ENCODE measurements at regions not wholly inside any gene's neighbourhood (a gene's known extent, or its start where the extent isn't known, plus 50 kb on each side); places are given as distances from the start of the nearest gene placed in this dataset.
A peak's percentile ranks its signal among the peaks of the same experiment; 100 is the strongest.

DNA sequence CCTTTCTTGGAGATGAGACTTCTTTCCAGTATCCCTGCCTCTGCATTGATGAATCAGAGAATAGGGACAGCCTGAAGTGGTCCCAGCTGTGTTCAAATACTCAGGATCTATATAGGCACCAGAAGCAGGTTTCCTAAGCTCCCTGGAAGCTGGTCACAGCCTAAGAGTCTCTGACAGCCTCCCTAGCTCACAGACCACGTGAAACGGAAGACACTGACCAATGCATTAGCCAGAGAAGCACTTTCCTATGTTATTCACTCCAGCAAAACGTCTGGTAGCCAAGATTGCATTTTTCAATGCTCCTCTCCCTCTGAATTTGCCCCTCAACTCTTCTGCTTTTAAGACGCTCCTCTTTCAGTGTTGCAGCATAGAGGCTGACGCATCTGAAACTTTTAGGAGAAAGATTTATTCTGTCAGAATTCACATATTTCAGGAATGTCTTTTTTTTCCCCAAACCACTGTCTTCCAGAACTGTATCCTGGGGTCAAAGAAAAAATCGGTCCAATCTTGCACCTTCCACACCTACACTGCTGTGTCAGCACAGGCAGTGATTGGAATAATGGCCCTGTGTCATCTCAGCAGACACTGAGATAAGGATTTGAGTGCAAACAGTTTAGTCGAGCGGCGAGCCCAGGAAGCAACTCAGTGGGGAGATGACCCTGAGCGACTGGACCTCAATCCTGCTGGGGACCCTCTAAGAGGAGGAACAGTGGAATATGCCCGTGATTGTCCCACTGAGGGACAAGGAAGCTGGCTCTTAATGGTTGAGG, 109.4 kb downstream of the SMIM20 start:
- Mint-ChIP-seq H3K9me3 (no peaks in the 10 kb centered on the region), H3K27ac (no peak overlapping the region), H3K36me3 (ENCODE audit: insufficient read depth in 2 of 2) (no peaks in the 10 kb centered on the region), H3K4me3 (no peak overlapping the region), H3K27me3 (ENCODE audit: low read depth) (peaks cover 42% of the 10 kb centered on the region), H3K4me1 (ENCODE audit: low read depth) (no peaks in the 10 kb centered on the region)
- DNase-seq: no peak
- ATAC-seq (replicated peaks in 1 of 2): no peak

DNA sequence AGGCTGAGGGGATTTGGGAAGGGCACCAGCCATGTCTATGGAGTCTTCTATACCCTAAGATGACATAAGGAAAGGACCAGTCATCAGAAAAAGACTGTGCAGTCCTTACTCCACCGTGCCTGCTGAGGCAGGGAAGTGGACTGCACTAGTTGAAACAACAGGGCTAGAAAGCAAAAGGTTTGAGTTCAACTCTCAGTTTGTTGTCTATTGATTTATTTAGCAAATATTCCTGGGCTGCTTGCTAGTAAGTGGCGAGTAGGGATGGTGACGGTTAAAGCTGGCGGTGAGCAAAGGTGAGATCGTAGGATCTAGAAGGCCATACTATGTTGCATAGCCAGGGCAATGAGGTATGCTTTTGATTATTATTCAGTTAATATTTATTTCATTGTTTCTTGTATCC, 110.1 kb downstream of the SMIM20 start:
- no peak overlapping the region for H3K4me3 Mint-ChIP-seq
- H3K36me3 Mint-ChIP-seq (ENCODE audit: insufficient read depth in 2 of 2): no peaks in the 10 kb centered on the region
- H3K27ac Mint-ChIP-seq: no peak overlapping the region
- no peaks in the 10 kb centered on the region for H3K9me3 Mint-ChIP-seq
- H3K4me1 Mint-ChIP-seq (ENCODE audit: low read depth): no peaks in the 10 kb centered on the region
- H3K27me3 Mint-ChIP-seq (ENCODE audit: low read depth): peaks cover 41% of the 10 kb centered on the region
- ATAC-seq (replicated peaks in 1 of 2) (no peak), DNase-seq (no peak)

DNA sequence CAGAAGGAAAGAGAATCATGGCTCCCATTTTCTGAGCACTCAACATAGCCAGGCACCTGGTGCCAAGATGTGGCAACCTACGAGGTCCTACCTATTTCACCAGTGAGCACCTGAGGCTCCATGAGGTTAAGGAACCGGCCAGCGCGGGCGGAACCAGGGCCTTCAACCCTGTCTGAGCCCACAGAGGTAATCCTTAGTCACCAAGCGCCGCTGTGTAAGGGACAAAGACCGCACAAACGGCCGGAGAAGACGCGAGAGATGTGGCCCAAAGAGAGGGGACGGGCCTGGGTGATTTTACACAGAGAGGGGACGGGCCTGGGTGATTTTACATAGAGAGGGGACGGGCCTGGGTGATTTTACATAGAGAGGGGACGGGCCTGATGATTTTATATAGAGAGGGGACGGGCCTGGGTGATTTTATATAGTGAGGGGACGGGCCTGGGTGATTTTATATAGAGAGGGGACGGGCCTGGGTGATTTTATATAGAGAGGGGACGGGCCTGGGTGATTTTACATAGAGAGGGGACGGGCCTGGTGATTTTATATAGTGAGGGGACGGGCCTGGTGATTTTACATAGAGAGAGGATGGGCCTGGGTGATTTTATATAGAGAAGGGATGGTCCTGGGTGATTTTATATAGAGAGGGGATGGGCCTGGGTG, 114.2 kb downstream of the SMIM20 start:
- H3K27ac Mint-ChIP-seq: no peak overlapping the region
- ATAC-seq (replicated peaks in 1 of 2) (no peak), DNase-seq (no peak)
- no peaks in the 10 kb centered on the region for H3K9me3 Mint-ChIP-seq
- H3K27me3 Mint-ChIP-seq (ENCODE audit: low read depth): peaks cover 27% of the 10 kb centered on the region
- no peak overlapping the region for H3K4me3 Mint-ChIP-seq
- peaks cover 0 to 2% of the 10 kb centered on the region in 2 donors for H3K36me3 Mint-ChIP-seq (ENCODE audit: insufficient read depth in 2 of 2)
- H3K4me1 Mint-ChIP-seq (ENCODE audit: low read depth): peaks cover 9% of the 10 kb centered on the region

DNA sequence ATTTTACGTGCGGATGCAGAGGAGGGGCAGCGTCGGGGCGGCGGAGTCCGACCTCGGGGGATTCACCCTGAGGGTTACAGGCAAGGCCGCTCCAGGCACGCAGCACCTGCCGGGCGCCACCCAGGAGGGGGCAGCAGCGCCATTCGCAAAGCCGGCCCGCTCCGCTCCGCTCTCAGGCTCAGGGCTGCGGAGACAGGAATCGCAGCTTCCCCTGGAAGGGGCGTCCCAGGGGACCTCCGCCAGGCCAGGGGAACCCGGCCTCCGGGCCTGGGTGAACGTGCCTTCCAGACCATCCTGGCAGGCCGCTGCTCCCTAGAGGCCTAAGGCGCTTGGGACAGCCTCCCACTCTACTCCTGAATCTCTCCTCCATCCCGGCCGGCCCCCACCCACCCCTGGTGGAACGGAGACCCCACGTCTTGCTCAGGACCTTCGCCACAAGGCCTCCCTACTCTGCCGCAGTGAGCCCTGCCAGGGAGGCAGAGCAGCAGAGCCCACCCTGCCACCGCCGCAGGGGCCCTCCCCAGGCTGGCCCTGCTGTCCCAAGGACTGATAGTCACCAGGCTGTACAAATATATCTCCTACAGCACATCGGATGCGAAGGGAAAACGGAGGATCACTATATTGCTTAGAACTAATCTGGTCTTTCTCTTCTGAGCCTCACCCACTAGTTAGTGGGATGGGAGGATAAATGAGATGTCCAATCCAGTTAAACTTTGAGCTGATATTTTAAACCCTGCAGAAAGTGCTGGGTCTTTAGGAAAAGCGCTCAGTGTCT, 115.0 kb downstream of the SMIM20 start:
- Mint-ChIP-seq H3K27me3 (ENCODE audit: low read depth) (peaks cover 24% of the 10 kb centered on the region), H3K27ac (no peak overlapping the region)

DNA sequence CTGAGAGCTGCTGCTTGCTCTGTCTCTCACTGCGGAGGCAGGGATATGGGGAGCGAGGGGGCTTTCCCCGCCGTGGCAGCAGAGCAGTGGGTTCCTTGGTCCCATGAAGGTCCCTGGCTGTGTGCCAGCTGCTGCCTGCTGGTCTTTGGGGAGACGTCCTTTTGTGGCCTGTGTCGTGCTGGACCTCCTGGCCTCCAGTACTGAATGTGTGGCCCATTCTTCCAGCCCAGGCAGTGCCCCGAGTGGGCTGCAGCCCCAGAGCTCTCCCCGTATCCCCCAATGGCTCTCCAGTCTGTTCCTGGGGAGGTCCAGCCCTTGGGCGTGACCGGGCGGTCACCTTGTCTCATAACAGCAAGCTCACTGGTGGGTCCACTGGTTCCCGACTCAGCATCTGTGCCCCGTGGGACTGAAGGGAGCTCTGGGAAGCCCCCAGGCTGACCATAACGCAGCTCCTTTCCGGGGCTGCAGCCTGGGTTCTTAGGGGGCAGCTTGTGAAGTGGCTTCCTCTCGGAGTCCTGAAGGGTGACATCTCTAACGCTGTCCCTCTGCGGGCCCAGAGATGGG, 115.6 kb downstream of the SMIM20 start:
- Mint-ChIP-seq H3K27me3 (ENCODE audit: low read depth) (peaks cover 28% of the 10 kb centered on the region), H3K36me3 (ENCODE audit: insufficient read depth in 2 of 2) (peaks cover 0 to 3% of the 10 kb centered on the region in 2 donors), H3K9me3 (no peaks in the 10 kb centered on the region), H3K4me3 (no peak overlapping the region), H3K4me1 (ENCODE audit: low read depth) (peaks cover 9% of the 10 kb centered on the region), H3K27ac (no peak overlapping the region)
- DNase-seq (no peak), ATAC-seq (replicated peaks in 1 of 2) (no peak)

More for the DNA sequence above, 115.0 kb downstream of the SMIM20 start:
- peak; percentile 78 to 82 for DNase-seq
- H3K4me3 Mint-ChIP-seq: no peak overlapping the region
- H3K9me3 Mint-ChIP-seq: no peaks in the 10 kb centered on the region
- peak; percentile 96 to 97 for ATAC-seq (replicated peaks in 1 of 2)
- H3K4me1 Mint-ChIP-seq (ENCODE audit: low read depth): peaks cover 9% of the 10 kb centered on the region
- peaks cover 0 to 3% of the 10 kb centered on the region in 2 donors for H3K36me3 Mint-ChIP-seq (ENCODE audit: insufficient read depth in 2 of 2)

DNA sequence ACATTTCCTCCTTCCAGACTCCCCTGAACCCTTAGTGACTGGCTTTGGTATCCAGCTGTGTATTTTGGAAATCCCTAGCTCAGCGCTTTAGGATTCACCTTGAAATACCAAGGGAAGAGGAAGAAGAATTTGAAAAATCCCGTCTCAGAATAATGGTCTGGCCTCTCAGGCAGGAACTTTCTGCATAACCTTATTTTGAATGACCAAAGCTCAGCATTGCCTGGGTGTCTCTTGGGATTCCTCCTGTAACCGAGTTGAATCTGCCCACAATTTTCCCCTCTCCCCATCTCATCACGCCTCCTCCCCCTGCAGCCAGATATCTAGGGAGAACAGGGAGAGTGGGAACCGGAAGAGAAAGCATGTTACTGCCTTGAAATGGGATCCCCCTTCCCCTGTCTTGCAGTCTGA, 116.2 kb downstream of the SMIM20 start:
- Mint-ChIP-seq H3K27ac (no peak overlapping the region), H3K36me3 (ENCODE audit: insufficient read depth in 2 of 2) (peaks cover 0 to 3% of the 10 kb centered on the region in 2 donors), H3K4me3 (no peak overlapping the region), H3K9me3 (no peaks in the 10 kb centered on the region), H3K4me1 (ENCODE audit: low read depth) (peaks cover 15% of the 10 kb centered on the region), H3K27me3 (ENCODE audit: low read depth) (peaks cover 32% of the 10 kb centered on the region)
- ATAC-seq (replicated peaks in 1 of 2): no peak
- no peak for DNase-seq

DNA sequence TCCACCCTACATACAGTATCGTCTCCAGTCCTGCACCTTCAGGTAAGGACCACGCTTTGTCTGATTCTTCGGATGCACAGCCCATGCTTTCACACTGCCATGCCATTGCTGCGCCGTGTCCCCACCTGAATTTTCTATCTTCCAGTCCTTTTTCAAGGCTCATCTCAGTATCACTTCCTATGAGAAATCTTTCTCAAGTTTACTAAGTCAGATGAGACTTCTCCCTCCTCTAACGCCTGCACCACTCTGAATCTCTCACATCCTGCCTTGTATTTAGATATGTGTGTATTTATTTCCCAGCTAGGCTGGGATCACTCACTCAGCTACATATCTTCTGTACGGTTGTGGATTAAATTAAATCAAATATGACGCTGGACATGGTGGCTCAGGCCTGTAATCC, 116.8 kb downstream of the SMIM20 start:
- Mint-ChIP-seq H3K9me3 (no peaks in the 10 kb centered on the region), H3K4me3 (peak overlapping the region in 1 of 2 donors; percentile 25), H3K36me3 (ENCODE audit: insufficient read depth in 2 of 2) (peaks cover 0 to 3% of the 10 kb centered on the region in 2 donors), H3K4me1 (ENCODE audit: low read depth) (peaks cover 17% of the 10 kb centered on the region), H3K27ac (no peak overlapping the region), H3K27me3 (ENCODE audit: low read depth) (peaks cover 37% of the 10 kb centered on the region)
- ATAC-seq (replicated peaks in 1 of 2): peak in 1 of 2 donors; percentile 19
- DNase-seq: no peak

DNA sequence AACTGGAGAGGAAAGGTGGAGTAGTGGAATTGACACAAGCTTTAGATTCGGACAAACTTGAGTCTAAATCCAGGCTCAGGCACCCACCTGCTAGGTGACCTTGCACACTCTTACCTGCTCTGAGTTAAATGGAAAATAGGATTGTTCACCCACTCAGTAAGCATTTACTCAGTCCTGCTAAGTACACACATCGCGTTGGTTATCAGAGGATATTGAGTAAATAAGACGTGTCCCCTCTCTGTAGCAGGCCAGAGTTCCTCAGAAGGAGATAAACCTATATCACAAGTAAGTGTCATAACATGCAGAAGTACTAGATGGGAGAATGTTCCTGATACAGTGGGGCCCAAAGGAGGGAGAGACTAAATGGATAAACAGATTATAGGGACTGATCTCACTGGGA, 117.7 kb downstream of the SMIM20 start:
- peaks cover 40% of the 10 kb centered on the region for H3K27me3 Mint-ChIP-seq (ENCODE audit: low read depth)
- H3K4me1 Mint-ChIP-seq (ENCODE audit: low read depth): peaks cover 17% of the 10 kb centered on the region
- H3K36me3 Mint-ChIP-seq (ENCODE audit: insufficient read depth in 2 of 2): peaks cover 0 to 3% of the 10 kb centered on the region in 2 donors
- DNase-seq (no peak), ATAC-seq (replicated peaks in 1 of 2) (no peak)
- H3K27ac Mint-ChIP-seq: no peak overlapping the region
- no peak overlapping the region for H3K4me3 Mint-ChIP-seq
- H3K9me3 Mint-ChIP-seq: no peaks in the 10 kb centered on the region

DNA sequence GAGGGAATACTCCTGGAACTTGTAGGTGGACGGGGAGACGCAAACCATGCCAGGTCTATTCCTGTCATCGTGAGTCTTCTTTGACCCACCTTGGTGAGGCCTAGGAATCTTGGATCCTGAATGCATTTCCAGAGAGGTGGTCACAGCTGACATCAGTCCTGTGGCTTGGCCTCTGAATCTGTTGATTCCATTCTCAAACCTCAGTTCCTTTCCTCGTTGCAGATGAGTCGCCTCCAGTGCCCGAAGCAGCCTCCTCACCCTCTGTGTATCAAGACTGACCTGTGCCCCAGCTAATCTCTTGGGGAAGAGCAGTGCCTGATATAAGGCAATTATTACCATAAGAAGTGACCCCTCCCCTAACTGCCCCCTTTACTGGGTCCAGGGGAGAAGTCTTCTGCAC, 118.1 kb downstream of the SMIM20 start:
- H3K27me3 Mint-ChIP-seq (ENCODE audit: low read depth): peaks cover 38% of the 10 kb centered on the region
- H3K9me3 Mint-ChIP-seq: no peaks in the 10 kb centered on the region
- no peak overlapping the region for H3K4me3 Mint-ChIP-seq
- peaks cover 0 to 3% of the 10 kb centered on the region in 2 donors for H3K36me3 Mint-ChIP-seq (ENCODE audit: insufficient read depth in 2 of 2)
- peaks cover 17% of the 10 kb centered on the region for H3K4me1 Mint-ChIP-seq (ENCODE audit: low read depth)
- ATAC-seq (replicated peaks in 1 of 2) (no peak), DNase-seq (no peak)
- no peak overlapping the region for H3K27ac Mint-ChIP-seq

DNA sequence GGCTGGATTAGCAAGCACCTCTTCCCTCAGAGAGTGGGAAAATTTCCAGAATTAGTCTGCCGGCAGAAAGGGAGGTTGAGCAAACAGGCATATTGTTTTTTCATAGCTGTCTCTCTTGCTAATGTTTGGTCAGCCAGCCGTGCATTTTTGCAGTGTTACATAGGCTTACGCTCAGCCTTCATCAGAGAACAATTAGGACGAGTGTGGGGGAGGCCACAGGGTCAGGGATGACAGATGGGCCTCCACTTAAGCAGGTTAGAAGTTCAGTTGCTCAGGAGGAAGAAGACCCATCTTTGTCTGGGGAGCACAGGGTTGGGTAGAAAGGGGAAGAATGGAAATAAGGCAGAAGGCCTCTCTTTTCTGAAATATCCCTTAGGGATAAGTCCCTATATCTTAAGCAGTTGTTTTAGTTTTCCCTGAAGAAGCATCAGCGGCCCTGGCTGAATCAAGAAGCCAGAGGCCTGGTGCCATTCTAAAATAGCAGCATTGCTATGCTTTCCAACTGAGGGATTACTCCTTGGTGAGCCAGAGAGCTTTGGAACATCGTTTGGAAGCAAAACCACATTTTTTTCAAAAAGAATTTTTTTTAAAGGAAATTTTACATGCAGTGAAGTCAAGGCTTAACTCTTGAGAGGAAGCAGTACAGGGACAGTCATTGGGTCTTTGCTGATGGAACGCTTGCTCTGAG, 118.8 kb downstream of the SMIM20 start:
- Mint-ChIP-seq H3K27me3 (ENCODE audit: low read depth) (peaks cover 44% of the 10 kb centered on the region), H3K4me3 (no peak overlapping the region), H3K9me3 (no peaks in the 10 kb centered on the region), H3K36me3 (ENCODE audit: insufficient read depth in 2 of 2) (peaks cover 0 to 3% of the 10 kb centered on the region in 2 donors), H3K27ac (no peak overlapping the region), H3K4me1 (ENCODE audit: low read depth) (peaks cover 17% of the 10 kb centered on the region)
- ATAC-seq (replicated peaks in 1 of 2): no peak
- DNase-seq: no peak

DNA sequence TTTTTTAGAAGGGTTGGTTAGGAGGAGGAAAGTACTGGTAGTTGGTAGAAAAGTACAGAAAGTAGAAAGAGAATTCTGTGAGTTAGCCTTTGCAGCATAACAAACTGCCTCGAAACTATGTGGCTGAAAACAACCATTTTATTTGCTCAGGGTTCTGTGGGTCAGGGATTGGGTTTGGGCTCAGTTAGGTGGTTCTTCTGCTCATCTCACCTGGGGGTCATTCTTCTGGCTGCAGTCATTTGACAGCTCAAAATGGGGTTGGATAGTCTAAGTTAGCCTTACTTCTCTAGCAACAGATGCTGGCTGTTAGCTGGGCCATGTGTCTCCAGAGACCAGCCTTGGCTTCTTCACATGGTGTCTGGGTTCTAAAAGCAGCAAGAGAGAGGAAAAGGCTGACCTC, 119.4 kb downstream of the SMIM20 start:
- H3K36me3 Mint-ChIP-seq (ENCODE audit: insufficient read depth in 2 of 2): peaks cover 0 to 3% of the 10 kb centered on the region in 2 donors
- no peak overlapping the region for H3K27ac Mint-ChIP-seq
- H3K27me3 Mint-ChIP-seq (ENCODE audit: low read depth): peaks cover 46% of the 10 kb centered on the region
- no peak for ATAC-seq (replicated peaks in 1 of 2)
- H3K9me3 Mint-ChIP-seq: no peaks in the 10 kb centered on the region
- DNase-seq: no peak
- H3K4me1 Mint-ChIP-seq (ENCODE audit: low read depth): peaks cover 17% of the 10 kb centered on the region
- no peak overlapping the region for H3K4me3 Mint-ChIP-seq

DNA sequence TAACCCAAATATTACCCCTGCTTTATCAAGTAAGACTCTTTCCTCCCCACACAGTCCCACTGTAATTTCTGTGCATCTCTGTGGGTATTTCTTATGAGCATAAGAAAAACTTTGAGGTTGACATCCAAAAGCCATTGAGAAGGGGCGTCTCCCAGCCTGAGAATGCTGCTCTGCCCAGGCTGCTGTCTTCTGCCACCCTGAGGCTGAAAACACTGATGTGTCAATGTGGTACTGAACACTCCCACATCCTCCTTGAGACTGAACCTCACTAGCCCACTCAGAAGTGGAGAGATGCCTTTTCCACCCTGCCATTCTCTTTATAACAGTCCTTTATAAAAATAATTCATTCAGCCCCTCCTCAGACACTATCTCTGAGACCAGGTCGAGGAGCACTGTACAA, 120.8 kb downstream of the SMIM20 start:
- H3K27ac Mint-ChIP-seq: no peak overlapping the region
- ATAC-seq (replicated peaks in 1 of 2) (peak; percentile 90 to 97), DNase-seq (peak; percentile 23 to 41)
- peaks cover 0 to 3% of the 10 kb centered on the region in 2 donors for H3K36me3 Mint-ChIP-seq (ENCODE audit: insufficient read depth in 2 of 2)
- H3K4me3 Mint-ChIP-seq: no peak overlapping the region
- no peaks in the 10 kb centered on the region for H3K9me3 Mint-ChIP-seq
- H3K4me1 Mint-ChIP-seq (ENCODE audit: low read depth): peaks cover 17% of the 10 kb centered on the region
- H3K27me3 Mint-ChIP-seq (ENCODE audit: low read depth): peaks cover 55% of the 10 kb centered on the region

Data from activated T-cell treated with anti-CD3 and anti-CD28 coated beads, Interleukin-2, amount 50 U/mL, for 72 hours (primary cell).